Endothelial cell of umbilical vein (primary cell): ENCODE measurements at regions not wholly inside any gene's neighbourhood (a gene's known extent, or its start where the extent isn't known, plus 50 kb on each side); places are given as distances from the start of the nearest gene placed in this dataset.

ENCODE experiments used
- BruUV-seq: library from RNA; stranded (reverse); fragments of 400-500 nt; replicated peaks from 2 replicates; lab custom pipeline; 2021; lab: Mats Ljungman, UMichigan
- CTCF ChIA-PET: fragments of 300-600, 350-600 bp; sonication (Branson Sonifier 250); formaldehyde crosslinking; loops from one replicate; lab custom pipeline; 2021; ENCODE audit warnings: antibody characterized with exemption, inconsistent platforms; lab: Charles Lee
- POLR2A ChIA-PET: fragments of 300-600, 350-600 bp; sonication (Branson Sonifier 250); formaldehyde crosslinking; loops from one replicate; lab custom pipeline; 2021; ENCODE audit warnings: antibody characterized with exemption, inconsistent platforms; lab: Charles Lee
- DNase-seq: peaks from one replicate; pipeline ENCODE4 v3.0.0-alpha.2; 2011; ENCODE audit warnings: low read depth, low spot score
- FAIRE-seq: peaks from 2 replicates; lab custom pipeline; 2011; peaks lifted over from hg19 to GRCh38; lab: Jason Lieb, UNC
- H2AFZ ChIP-seq: 2 replicates; pipeline ENCODE4 v1.6.0; 2012; ENCODE audit warnings: low read depth, low read length, control low read depth, inconsistent platforms
- H3K27ac ChIP-seq: 2 replicates; pipeline ENCODE4 v1.5.1; 2011; ENCODE audit warnings: low read depth, mild to moderate bottlenecking, control low read depth, low read length, moderate library complexity; ENCODE audit not compliant: insufficient read depth
- H3K27me3 ChIP-seq, 2 experiments: 2 replicates each; pipeline versions ENCODE4 v1.6.0 to v1.6.1; 2011; ENCODE audit warnings: low read length in 2 of 2, mixed read lengths in 1 of 2; ENCODE audit not compliant: control insufficient read depth in 2 of 2, insufficient read depth in 2 of 2
- H3K36me3 ChIP-seq, 2 experiments: 2 replicates in 1 of 2; 3 replicates in 1 of 2; pipeline ENCODE4 v1.5.1; 2011; ENCODE audit warnings: low read length in 2 of 2, mild to moderate bottlenecking in 1 of 2, moderate library complexity in 1 of 2; ENCODE audit not compliant: control insufficient read depth in 2 of 2, insufficient read depth in 2 of 2; ENCODE audit errors: extremely low read depth in 1 of 2
- H3K4me1 ChIP-seq: 3 replicates; pipeline ENCODE4 v1.5.1; 2011; ENCODE audit warnings: mild to moderate bottlenecking, low read length; ENCODE audit not compliant: control insufficient read depth, insufficient read depth; ENCODE audit errors: extremely low read depth
- H3K4me2 ChIP-seq: 2 replicates; pipeline ENCODE4 v1.6.1; 2011; ENCODE audit warnings: low read length, control low read depth, mixed read lengths; ENCODE audit not compliant: insufficient read depth
- H3K4me3 ChIP-seq, 3 experiments: fragments of 200-600 bp in 1 of 3; sonication (generic), shearing (Covaris generic) in 1 of 3; replicated peaks in 1 of 3; 2 replicates each; pipeline ENCODE4 v1.5.1; 2011 to 2016; ENCODE audit warnings: control low read depth in 3 of 3, low read length in 3 of 3, mild to moderate bottlenecking in 2 of 3, inconsistent platforms in 1 of 3, low read depth in 1 of 3, moderate library complexity in 1 of 3; ENCODE audit not compliant: insufficient read depth in 1 of 3
- H3K79me2 ChIP-seq: 2 replicates; pipeline ENCODE4 v1.6.0; 2012; ENCODE audit warnings: low read length, inconsistent platforms; ENCODE audit not compliant: control insufficient read depth, insufficient read depth
- H3K9ac ChIP-seq: replicated peaks from 2 replicates; pipeline ENCODE3; 2011; ENCODE audit warnings: low read length, control low read depth; ENCODE audit not compliant: insufficient read depth; ENCODE audit errors: extremely low read depth
- H3K9me1 ChIP-seq: replicated peaks from 3 replicates; pipeline ENCODE4 v1.6.0; 2011; ENCODE audit warnings: mild to moderate bottlenecking, low read length; ENCODE audit not compliant: control insufficient read depth, insufficient read depth; ENCODE audit errors: extremely low read depth
- H3K9me3 ChIP-seq: replicated peaks from 2 replicates; pipeline ENCODE4 v1.5.1; 2012; ENCODE audit warnings: low read length, inconsistent platforms; ENCODE audit not compliant: control insufficient read depth, insufficient read depth
- H4K20me1 ChIP-seq: replicated peaks from 2 replicates; pipeline ENCODE3; 2011; ENCODE audit warnings: mild to moderate bottlenecking, low read length; ENCODE audit not compliant: control insufficient read depth, insufficient read depth; ENCODE audit errors: extremely low read depth
- EZH2 ChIP-seq: IDR thresholded peaks from 2 replicates; pipeline ENCODE4 v1.6.1; 2012; ENCODE audit warnings: borderline replicate concordance, low read depth, mild to moderate bottlenecking, moderate library complexity, low read length, inconsistent platforms; ENCODE audit not compliant: severe bottlenecking
- FOS ChIP-seq: IDR thresholded peaks from 2 replicates; pipeline ENCODE4 v1.6.1; 2011; ENCODE audit warnings: mild to moderate bottlenecking, low read length, moderate library complexity, borderline replicate concordance; ENCODE audit not compliant: insufficient read depth
- GATA2 ChIP-seq: IDR thresholded peaks from 2 replicates; pipeline ENCODE4 v1.7.0; 2011; ENCODE audit warnings: low read depth, mild to moderate bottlenecking, moderate library complexity, mixed read lengths, low read length; ENCODE audit not compliant: insufficient read length, insufficient read depth
- JUN ChIP-seq: IDR thresholded peaks from 2 replicates; pipeline ENCODE4 v1.6.1; 2011; ENCODE audit warnings: borderline replicate concordance, low read depth; ENCODE audit not compliant: insufficient read length, insufficient read depth
- MYC ChIP-seq: IDR thresholded peaks from one replicate; pipeline ENCODE4 v1.6.1; 2011; ENCODE audit warnings: mild to moderate bottlenecking, low read depth, low read length
- POLR2A ChIP-seq: IDR thresholded peaks from 2 replicates; pipeline ENCODE4 v1.6.1; 2012; ENCODE audit warnings: low read depth, mild to moderate bottlenecking, control low read depth, low read length
- POLR2AphosphoS5 ChIP-seq: IDR thresholded peaks from 2 replicates; pipeline ENCODE4 v1.6.1; 2012; ENCODE audit warnings: low read depth, mild to moderate bottlenecking, control low read depth, low read length, moderate library complexity; ENCODE audit not compliant: insufficient read depth
- dilution Hi-C: fragments of 300-500 bp; cut with MboI; formaldehyde crosslinking; loops from one replicate; pipeline ENCODE4 v1.15.0; 2019; ENCODE audit warnings: low sequenced_read_pairs; ENCODE audit not compliant: extremely low pct_ligation_motif_present
- intact Hi-C: fragments of 100-400 bp; cut with micrococcal nuclease; formaldehyde crosslinking; loops from one replicate; pipeline ENCODE4 v1.10.0; 2022
- TF ChIP-seq, protein P1 (sequence below): IDR thresholded peaks from 2 replicates; pipeline ENCODE4 v1.6.1; 2011; ENCODE audit not compliant: insufficient read depth, insufficient read length
- TF ChIP-seq, protein P2 (sequence below), 2 donors: IDR thresholded peaks; 1 replicate in 1 of 2; 2 replicates in 1 of 2; pipeline ENCODE4 v1.5.1; 2011; ENCODE audit warnings: low read length in 2 of 2, mild to moderate bottlenecking in 2 of 2, moderate library complexity in 2 of 2, control low read depth in 1 of 2, inconsistent platforms in 1 of 2, low read depth in 1 of 2; ENCODE audit not compliant: insufficient read depth in 1 of 2; ENCODE audit errors: extremely low read depth in 1 of 2

DNA sequence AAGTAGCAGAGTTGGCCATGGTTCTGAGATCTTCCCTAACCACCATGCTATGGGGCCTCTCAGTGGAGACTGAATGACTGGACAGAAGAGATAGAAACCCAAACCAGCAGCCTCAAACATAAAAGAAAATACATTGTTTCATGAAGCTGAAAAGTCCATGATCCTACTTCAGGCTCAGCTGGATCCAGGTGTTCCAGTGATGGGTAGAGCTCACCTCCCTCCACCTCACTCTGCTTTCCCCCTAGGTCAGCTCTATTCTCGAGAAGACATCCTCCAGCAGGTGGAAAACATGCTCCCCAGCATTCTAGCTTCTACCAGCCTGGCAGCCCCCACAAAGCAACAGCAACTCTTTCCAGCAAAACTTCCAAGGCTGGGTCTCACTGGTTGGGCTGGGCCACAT, 132.1 kb downstream of the OAT start:
- Histone ChIP-seq H3K27me3 (no peaks in the 10 kb centered on the region), H3K4me3 (no peak overlapping the region), H3K9me1 (no peaks in the 10 kb centered on the region), H3K4me2 (no peak overlapping the region), H3K79me2 (no peaks in the 10 kb centered on the region), H2AFZ (no peak overlapping the region), H3K27ac (no peak overlapping the region), H3K36me3 (no peaks in the 10 kb centered on the region), H3K9ac (no peak overlapping the region), H3K4me1 (no peaks in the 10 kb centered on the region), H4K20me1 (no peaks in the 10 kb centered on the region), H3K9me3 (no peaks in the 10 kb centered on the region)
- ChIA-PET POLR2A (no interaction called here), CTCF (no interaction called here)
- DNase-seq: no peak
- no TSS peak for BruUV-seq
- FAIRE-seq: no peak
- dilution Hi-C loops: no loop called here
- TF ChIP-seq FOS: no peak
- TF ChIP-seq POLR2A: no peak
- TF ChIP-seq MYC: no peak
- TF ChIP-seq, protein P1, sequence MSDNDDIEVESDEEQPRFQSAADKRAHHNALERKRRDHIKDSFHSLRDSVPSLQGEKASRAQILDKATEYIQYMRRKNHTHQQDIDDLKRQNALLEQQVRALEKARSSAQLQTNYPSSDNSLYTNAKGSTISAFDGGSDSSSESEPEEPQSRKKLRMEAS: no peak
- no peak for TF ChIP-seq GATA2
- TF ChIP-seq, protein P2, sequence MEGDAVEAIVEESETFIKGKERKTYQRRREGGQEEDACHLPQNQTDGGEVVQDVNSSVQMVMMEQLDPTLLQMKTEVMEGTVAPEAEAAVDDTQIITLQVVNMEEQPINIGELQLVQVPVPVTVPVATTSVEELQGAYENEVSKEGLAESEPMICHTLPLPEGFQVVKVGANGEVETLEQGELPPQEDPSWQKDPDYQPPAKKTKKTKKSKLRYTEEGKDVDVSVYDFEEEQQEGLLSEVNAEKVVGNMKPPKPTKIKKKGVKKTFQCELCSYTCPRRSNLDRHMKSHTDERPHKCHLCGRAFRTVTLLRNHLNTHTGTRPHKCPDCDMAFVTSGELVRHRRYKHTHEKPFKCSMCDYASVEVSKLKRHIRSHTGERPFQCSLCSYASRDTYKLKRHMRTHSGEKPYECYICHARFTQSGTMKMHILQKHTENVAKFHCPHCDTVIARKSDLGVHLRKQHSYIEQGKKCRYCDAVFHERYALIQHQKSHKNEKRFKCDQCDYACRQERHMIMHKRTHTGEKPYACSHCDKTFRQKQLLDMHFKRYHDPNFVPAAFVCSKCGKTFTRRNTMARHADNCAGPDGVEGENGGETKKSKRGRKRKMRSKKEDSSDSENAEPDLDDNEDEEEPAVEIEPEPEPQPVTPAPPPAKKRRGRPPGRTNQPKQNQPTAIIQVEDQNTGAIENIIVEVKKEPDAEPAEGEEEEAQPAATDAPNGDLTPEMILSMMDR (IDR thresholded peaks at IDR 0.05; ENCODE audit: extremely low read depth in 1 of 2, insufficient read depth in 1 of 2, low read depth in 1 of 2, low read length in 2 of 2): no peak
- no peak for TF ChIP-seq EZH2
- TF ChIP-seq POLR2AphosphoS5: no peak
- TF ChIP-seq JUN: no peak
- intact Hi-C loops: no loop called here
